DMS153 treated with DMSO at 0.1 percent for 48 hours (cell line): ENCODE measurements at regions not wholly inside any gene's neighbourhood (a gene's known extent, or its start where the extent isn't known, plus 50 kb on each side); places are given as distances from the start of the nearest gene placed in this dataset.

Source experiments
- DNase-seq: peaks from one replicate; lab custom pipeline; 2025; ENCODE audit not compliant: unreplicated experiment; lab: John Stamatoyannopoulos, UW

GRCh38 chr5:120988941-120989340 is 524.8 kb downstream of the PRR16 start:
- no peak for DNase-seq

GRCh38 chr5:120991569-120991968 is 527.5 kb downstream of the PRR16 start:
- no peak for DNase-seq

GRCh38 chr5:120994112-120994511 is 530.0 kb downstream of the PRR16 start:
- no peak for DNase-seq

- no peak for DNase-seq
Observed at GRCh38 chr5:120999550-120999949, 535.5 kb downstream of the PRR16 start.

GRCh38 chr5:121006217-121006616 is 542.1 kb downstream of the PRR16 start:
- DNase-seq: no peak

- no peak for DNase-seq
Observed at GRCh38 chr5:121008041-121008440, 543.9 kb downstream of the PRR16 start.

- no peak for DNase-seq
Observed at GRCh38 chr5:121009058-121009457, 545.0 kb downstream of the PRR16 start.

GRCh38 chr5:121018004-121018403 is 553.9 kb downstream of the PRR16 start:
- no peak for DNase-seq

- DNase-seq: no peak
Observed at GRCh38 chr5:121019106-121019505, 555.0 kb downstream of the PRR16 start.

- DNase-seq: no peak
Observed at GRCh38 chr5:121019734-121020133, 555.6 kb downstream of the PRR16 start.

- no peak for DNase-seq
Observed at GRCh38 chr5:121021681-121022080, 557.6 kb downstream of the PRR16 start.

- no peak for DNase-seq
Observed at GRCh38 chr5:121024416-121025311, 560.6 kb downstream of the PRR16 start.

- no peak for DNase-seq
Observed at GRCh38 chr5:121025671-121026070, 561.6 kb downstream of the PRR16 start.

- DNase-seq: no peak
Observed at GRCh38 chr5:121027636-121028035, 563.5 kb downstream of the PRR16 start.

GRCh38 chr5:121029536-121030245 is 565.6 kb downstream of the PRR16 start:
- DNase-seq: no peak

GRCh38 chr5:121031491-121031890 is 567.4 kb downstream of the PRR16 start:
- no peak for DNase-seq

GRCh38 chr5:121033334-121033733 is 569.2 kb downstream of the PRR16 start:
- no peak for DNase-seq

GRCh38 chr5:121038438-121038837 is 574.3 kb downstream of the PRR16 start:
- DNase-seq: no peak

- no peak for DNase-seq
Observed at GRCh38 chr5:121049971-121050370, 585.9 kb downstream of the PRR16 start.

- DNase-seq: no peak
Observed at GRCh38 chr5:121053055-121053985, 589.2 kb downstream of the PRR16 start.

GRCh38 chr5:121055586-121055985 is 591.5 kb downstream of the PRR16 start:
- no peak for DNase-seq
